IMR-90 (cell line): ENCODE measurements at regions not wholly inside any gene's neighbourhood (a gene's known extent, or its start where the extent isn't known, plus 50 kb on each side); places are given as distances from the start of the nearest gene placed in this dataset.

ENCODE experiments used
- ATAC-seq: fragments of 200-7000 bp; cut with Tn5 transposase; 2 replicates; pipeline ENCODE4 v1.9.1; 2020; ENCODE audit warnings: low read depth, mild to moderate bottlenecking, moderate library complexity
- BruUV-seq: library from RNA; stranded (reverse); fragments of 400-500 nt; replicated peaks from 2 replicates; lab custom pipeline; 2021; lab: Mats Ljungman, UMichigan
- CTCF ChIA-PET: fragments of 300-600 bp; formaldehyde crosslinking; extraction: SDS; loops from one replicate; lab custom pipeline; 2021; ENCODE audit warnings: antibody characterized with exemption; lab: Yijun Ruan, JAX
- POLR2A ChIA-PET: fragments of 300-600 bp; sonication (Branson Sonifier 250); formaldehyde crosslinking; loops from one replicate; lab custom pipeline; 2022; ENCODE audit warnings: antibody characterized with exemption; ENCODE audit not compliant: unreplicated experiment; lab: Charles Lee
- DNase-seq: peaks from one replicate; pipeline ENCODE4 v3.0.0; 2013
- H2AFZ ChIP-seq: replicated peaks from 2 replicates; pipeline ENCODE3; 2013; ENCODE audit warnings: low read length, mild to moderate bottlenecking; ENCODE audit not compliant: poor library complexity
- H2AK5ac ChIP-seq: 2 replicates; pipeline ENCODE4 v1.6.1; 2013; ENCODE audit warnings: low read depth, low read length, inconsistent platforms
- H2AK9ac ChIP-seq: replicated peaks from 2 replicates; pipeline ENCODE3; 2013; ENCODE audit warnings: mild to moderate bottlenecking, low read depth, low read length, moderate library complexity; ENCODE audit not compliant: poor library complexity
- H2BK120ac ChIP-seq: 2 replicates; pipeline ENCODE4 v1.6.1; 2013; ENCODE audit warnings: low read depth, low read length, inconsistent platforms
- H2BK15ac ChIP-seq: 3 replicates; pipeline ENCODE4 v1.6.1; 2013; ENCODE audit warnings: low read depth, low read length, inconsistent platforms
- H2BK20ac ChIP-seq: 2 replicates; pipeline ENCODE4 v1.6.1; 2013; ENCODE audit warnings: low read depth, mild to moderate bottlenecking, inconsistent platforms, low read length, moderate library complexity
- H2BK5ac ChIP-seq: 2 replicates; pipeline ENCODE4 v1.6.1; 2013; ENCODE audit warnings: mild to moderate bottlenecking, low read depth, low read length, inconsistent platforms; ENCODE audit not compliant: poor library complexity, severe bottlenecking
- H3K14ac ChIP-seq: replicated peaks from 2 replicates; pipeline ENCODE4 v1.6.1; 2013; ENCODE audit warnings: low read depth, low read length, inconsistent platforms
- H3K18ac ChIP-seq: 2 replicates; pipeline ENCODE4 v1.6.1; 2013; ENCODE audit warnings: low read depth, low read length, control low read depth
- H3K23ac ChIP-seq: 2 replicates; pipeline ENCODE4 v1.6.1; 2013; ENCODE audit warnings: low read depth, low read length, inconsistent platforms
- H3K27ac ChIP-seq: 2 replicates; pipeline ENCODE4 v1.5.1; 2013; ENCODE audit warnings: mild to moderate bottlenecking, control low read depth, low read length; ENCODE audit not compliant: insufficient read depth
- H3K27me3 ChIP-seq: 2 replicates; pipeline ENCODE4 v1.6.1; 2013; ENCODE audit warnings: low read length; ENCODE audit not compliant: control insufficient read depth, insufficient read depth
- H3K36me3 ChIP-seq: 2 replicates; pipeline ENCODE4 v1.6.1; 2013; ENCODE audit warnings: low read length, mixed read lengths; ENCODE audit not compliant: control insufficient read depth, insufficient read depth
- H3K4ac ChIP-seq: 2 replicates; pipeline ENCODE4 v1.6.1; 2013; ENCODE audit warnings: low read depth, low read length, inconsistent platforms
- H3K4me1 ChIP-seq: 2 replicates; pipeline ENCODE4 v1.6.1; 2013; ENCODE audit warnings: low read length, mixed read lengths; ENCODE audit not compliant: control insufficient read depth, insufficient read depth
- H3K4me2 ChIP-seq: 2 replicates; pipeline ENCODE4 v1.6.1; 2013; ENCODE audit warnings: low read depth, mild to moderate bottlenecking, control low read depth, low read length, moderate library complexity
- H3K4me3 ChIP-seq: 2 replicates; pipeline ENCODE4 v1.5.1; 2013; ENCODE audit warnings: low read depth, mild to moderate bottlenecking, control low read depth, low read length, moderate library complexity; ENCODE audit not compliant: insufficient read depth
- H3K56ac ChIP-seq: 2 replicates; pipeline ENCODE4 v1.6.1; 2013; ENCODE audit warnings: low read length, inconsistent platforms; ENCODE audit not compliant: insufficient read depth; ENCODE audit errors: extremely low read depth
- H3K79me1 ChIP-seq, 2 experiments: 2 replicates each; pipeline ENCODE4 v1.6.1; 2013; ENCODE audit warnings: low read length in 2 of 2, inconsistent platforms in 1 of 2, low read depth in 1 of 2
- H3K9ac ChIP-seq: 2 replicates; pipeline ENCODE4 v1.6.1; 2013; ENCODE audit warnings: low read depth, low read length, control low read depth
- H3K9me1 ChIP-seq: 2 replicates; pipeline ENCODE4 v1.6.1; 2013; ENCODE audit warnings: low read length, inconsistent platforms; ENCODE audit not compliant: insufficient read depth
- H3K9me3 ChIP-seq: 2 replicates; pipeline ENCODE4 v1.6.1; 2013; ENCODE audit warnings: low read length; ENCODE audit not compliant: control insufficient read depth, insufficient read depth
- H4K20me1 ChIP-seq: 2 replicates; pipeline ENCODE4 v1.6.1; 2013; ENCODE audit warnings: low read length, inconsistent platforms; ENCODE audit not compliant: insufficient read depth
- H4K5ac ChIP-seq: 2 replicates; pipeline ENCODE4 v1.6.1; 2013; ENCODE audit warnings: mild to moderate bottlenecking, low read depth, low read length, control low read depth
- H4K8ac ChIP-seq, 2 experiments: 2 replicates each; pipeline ENCODE4 v1.6.1; 2013; ENCODE audit warnings: low read depth in 2 of 2, low read length in 2 of 2, control low read depth in 1 of 2, inconsistent platforms in 1 of 2
- H4K91ac ChIP-seq: 2 replicates; pipeline ENCODE4 v1.6.1; 2013; ENCODE audit warnings: low read depth, low read length, inconsistent platforms; ENCODE audit not compliant: insufficient read depth
- BHLHE40 ChIP-seq: fragments of 150-350 bp; IDR thresholded peaks from 2 replicates; pipeline ENCODE4 v1.6.1; 2016; ENCODE audit warnings: mild to moderate bottlenecking, low read depth, low read length
- CEBPB ChIP-seq: IDR thresholded peaks from 2 replicates; pipeline ENCODE4 v1.6.1; 2012; ENCODE audit warnings: low read depth, low read length, improper control_type of control experiment
- CHD1 ChIP-seq: IDR thresholded peaks from 2 replicates; pipeline ENCODE4 v1.6.1; 2012; ENCODE audit warnings: low read depth, low read length, improper control_type of control experiment
- CTCF ChIP-seq: conservative IDR thresholded peaks from 2 replicates; pipeline ENCODE4 v1.5.1; 2012; ENCODE audit warnings: mild to moderate bottlenecking, low read depth, low read length, improper control_type of control experiment
- ELK1 ChIP-seq: fragments of 150-350 bp; IDR thresholded peaks from 2 replicates; pipeline ENCODE4 v1.6.1; 2016; ENCODE audit warnings: low read depth, mild to moderate bottlenecking, low read length, moderate library complexity, borderline replicate concordance
- FOS ChIP-seq: fragments of 150-350 bp; IDR thresholded peaks from 2 replicates; pipeline ENCODE4 v1.6.1; 2016; ENCODE audit warnings: low read depth, low read length
- MAFK ChIP-seq: IDR thresholded peaks from 2 replicates; pipeline ENCODE4 v1.6.1; 2012; ENCODE audit warnings: low read depth, low read length, improper control_type of control experiment
- MAZ ChIP-seq: IDR thresholded peaks from 2 replicates; pipeline ENCODE4 v1.6.1; 2012; ENCODE audit warnings: low read depth, mild to moderate bottlenecking, low read length, improper control_type of control experiment, moderate library complexity, borderline replicate concordance
- MXI1 ChIP-seq: IDR thresholded peaks from 2 replicates; pipeline ENCODE4 v1.6.1; 2012; ENCODE audit warnings: low read depth, mild to moderate bottlenecking, low read length, moderate library complexity, borderline replicate concordance
- NFE2L2 ChIP-seq: fragments of 150-350 bp; IDR thresholded peaks from 2 replicates; pipeline ENCODE4 v1.6.1; 2016; ENCODE audit warnings: low read depth, mild to moderate bottlenecking, low read length
- POLR2A ChIP-seq: IDR thresholded peaks from 2 replicates; pipeline ENCODE4 v1.6.1; 2012; ENCODE audit warnings: mild to moderate bottlenecking, low read depth, low read length
- RAD21 ChIP-seq: IDR thresholded peaks from 2 replicates; pipeline ENCODE4 v1.6.1; 2012; ENCODE audit warnings: low read length, improper control_type of control experiment
- RCOR1 ChIP-seq: IDR thresholded peaks from 2 replicates; pipeline ENCODE4 v1.6.1; 2012; ENCODE audit warnings: mild to moderate bottlenecking, low read length, improper control_type of control experiment; ENCODE audit not compliant: insufficient replicate concordance
- RFX5 ChIP-seq: IDR thresholded peaks from 2 replicates; pipeline ENCODE4 v1.8.0; 2012; ENCODE audit warnings: low read depth, mild to moderate bottlenecking, low read length, moderate library complexity
- SMC3 ChIP-seq: fragments of 150-350 bp; IDR thresholded peaks from 2 replicates; pipeline ENCODE4 v1.6.1; 2016; ENCODE audit warnings: low read depth, mild to moderate bottlenecking, antibody characterized with exemption, low read length, moderate library complexity
- USF2 ChIP-seq: fragments of 150-350 bp; IDR thresholded peaks from 2 replicates; pipeline ENCODE4 v1.6.1; 2017; ENCODE audit warnings: mild to moderate bottlenecking, antibody characterized with exemption, low read length, low read depth
- WGBS, 2 experiments: methylation state at CpG; one replicate each; pipeline versions ENCODE4 v1.1.5 to v1.1.7; 2013; ENCODE audit warnings: missing lambda C conversion rate in 2 of 2; ENCODE audit not compliant: insufficient read length in 1 of 2; ENCODE audit errors: extremely low coverage in 2 of 2; 5-methylcytosine and 5-hydroxymethylcytosine counted together
- dilution Hi-C: fragments of 300-500 bp; cut with HindIII; formaldehyde crosslinking; loops from one replicate; pipeline ENCODE4 v1.14.3; 2018; ENCODE audit warnings: low sequenced_read_pairs; ENCODE audit not compliant: unreplicated experiment
- in situ Hi-C: fragments of 300-500 bp; cut with MboI; formaldehyde crosslinking; loops from 3 replicates; pipeline ENCODE4 v1.14.3; 2019; ENCODE audit warnings: low sequenced_read_pairs, inconsistent platforms, mixed read lengths
- intact Hi-C: fragments of 100-400 bp; cut with micrococcal nuclease; formaldehyde crosslinking; loops from 2 replicates; pipeline ENCODE4 v1.10.0; 2022

GRCh38 chr4:27364509-27364908 is 503.9 kb downstream of the STIM2 start:
- TF ChIP-seq CEBPB (no peak), FOS (no peak), ELK1 (no peak), CTCF (no peak), POLR2A (no peak), RAD21 (no peak), CHD1 (no peak), RFX5 (no peak), BHLHE40 (no peak), MAFK (no peak), RCOR1 (no peak), MXI1 (no peak), USF2 (no peak), NFE2L2 (no peak), SMC3 (no peak), MAZ (no peak)
- Histone ChIP-seq H2BK20ac (no peak overlapping the region), H2BK5ac (no peak overlapping the region), H3K23ac (no peak overlapping the region), H3K9ac (no peak overlapping the region), H3K4ac (no peak overlapping the region), H4K91ac (no peak overlapping the region), H3K9me1 (no peaks in the 10 kb centered on the region), H3K4me3 (no peak overlapping the region), H3K14ac (no peak overlapping the region), H3K56ac (no peak overlapping the region), H3K36me3 (no peaks in the 10 kb centered on the region), H4K8ac (no peak overlapping the region), H3K27me3 (no peaks in the 10 kb centered on the region), H3K18ac (no peak overlapping the region), H3K4me1 (no peaks in the 10 kb centered on the region), H2BK120ac (no peak overlapping the region), H4K20me1 (no peaks in the 10 kb centered on the region), H3K9me3 (no peaks in the 10 kb centered on the region), H2AFZ (no peak overlapping the region), H3K4me2 (no peak overlapping the region), H2BK15ac (no peak overlapping the region), H2AK5ac (no peak overlapping the region), H3K79me1 (no peaks in the 10 kb centered on the region), H2AK9ac (no peak overlapping the region), H4K5ac (no peak overlapping the region), H3K27ac (no peak overlapping the region)
- CTCF ChIA-PET: no interaction called here
- in situ Hi-C loops (no loop called here), intact Hi-C loops (no loop called here), dilution Hi-C loops (no loop called here)
- WGBS, 2 experiments: 40% methylated on average over 1 of the region's 6 CpGs; no CpG with 5 or more reads in 1 of the 2 experiments
- BruUV-seq: no TSS peak
- POLR2A ChIA-PET: no interaction called here
- ATAC-seq: no peak
- DNase-seq: no peak
